Putamen (tissue), 1 donor: ENCODE measurements at regions not wholly inside any gene's neighbourhood (a gene's known extent, or its start where the extent isn't known, plus 50 kb on each side); places are given as distances from the start of the nearest gene placed in this dataset.
A peak's percentile ranks its signal among the peaks of the same experiment; 100 is the strongest.
"Not testable (repeated sequence)": the region's sequence is repeated elsewhere in the genome, so short reads cannot be mapped to it uniquely, and the experiment has no call there.

Experiments
- DNase-seq: peaks from one replicate; pipeline ENCODE4 v3.0.0-alpha.2; 2016; ENCODE audit warnings: low spot score

DNA sequence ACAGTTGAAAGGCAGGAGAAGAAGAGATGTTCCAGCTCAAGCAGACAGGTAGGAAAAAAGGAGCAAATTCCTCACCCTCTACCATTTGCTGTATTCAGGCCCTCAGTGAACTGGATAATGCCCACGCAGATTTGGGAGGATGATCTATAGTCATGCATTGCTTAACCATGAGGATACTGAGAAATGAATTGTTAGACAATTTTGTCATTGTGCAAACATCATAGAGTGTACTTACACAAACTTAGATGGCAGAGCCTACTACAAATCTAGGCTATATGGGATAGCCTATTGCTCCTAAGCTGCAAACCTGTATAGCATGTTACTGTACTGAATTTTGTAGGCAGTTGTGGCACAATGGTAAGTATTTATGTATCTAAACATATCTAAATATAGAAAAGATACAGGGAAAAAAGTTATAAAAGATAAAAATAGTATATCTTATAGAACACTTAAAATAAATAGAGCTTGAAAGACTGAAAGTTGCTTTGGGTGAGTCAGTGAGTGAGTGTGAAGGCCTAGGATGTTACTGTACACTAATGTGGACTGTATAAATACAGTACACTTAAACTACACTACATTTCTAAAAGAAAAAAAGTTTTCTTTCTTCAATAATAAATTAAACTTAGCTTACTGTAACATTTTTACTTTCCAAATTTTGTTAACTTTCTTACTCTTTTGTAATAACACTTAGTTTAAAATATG is 672.3 kb downstream of the UTRN start:
- no peak for DNase-seq

- DNase-seq, result no peak
These were observed 684.0 kb downstream of the UTRN start for GRCh38 chr6:144969154-144969553.

- no peak for DNase-seq
These were observed 684.6 kb downstream of the UTRN start for GRCh38 chr6:144969602-144970272.

DNA sequence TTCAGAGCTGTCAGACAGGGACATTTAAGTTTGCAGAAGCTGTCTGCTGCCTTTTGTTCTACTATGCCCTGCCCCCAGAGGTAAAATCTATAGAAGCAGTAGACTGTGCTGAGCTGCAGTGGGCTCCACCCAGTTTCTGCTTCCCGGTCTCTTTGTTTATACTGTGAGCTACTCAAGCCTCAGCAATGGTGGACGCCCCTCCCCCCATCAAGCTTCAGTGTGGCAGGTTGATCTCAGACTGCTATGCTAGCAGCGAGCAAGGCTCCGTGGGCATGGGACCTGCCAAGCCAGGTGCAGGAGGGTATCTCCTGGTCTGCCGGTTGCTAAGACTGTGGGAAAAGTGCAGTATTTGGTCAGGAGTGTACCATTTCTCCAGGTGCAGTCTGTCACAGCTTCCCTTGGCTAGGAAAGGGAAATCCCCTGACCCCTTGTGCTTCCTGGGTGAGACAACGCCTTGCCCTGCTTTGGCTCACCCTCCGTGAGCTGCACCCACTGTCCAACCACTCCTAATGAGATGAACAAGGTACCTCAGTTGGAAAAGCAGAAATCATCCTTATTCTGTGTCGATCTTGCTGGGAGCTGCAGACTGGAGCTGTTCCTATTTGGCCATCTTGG is 692.2 kb downstream of the UTRN start:
- DNase-seq, result not testable (repeated sequence)

DNA sequence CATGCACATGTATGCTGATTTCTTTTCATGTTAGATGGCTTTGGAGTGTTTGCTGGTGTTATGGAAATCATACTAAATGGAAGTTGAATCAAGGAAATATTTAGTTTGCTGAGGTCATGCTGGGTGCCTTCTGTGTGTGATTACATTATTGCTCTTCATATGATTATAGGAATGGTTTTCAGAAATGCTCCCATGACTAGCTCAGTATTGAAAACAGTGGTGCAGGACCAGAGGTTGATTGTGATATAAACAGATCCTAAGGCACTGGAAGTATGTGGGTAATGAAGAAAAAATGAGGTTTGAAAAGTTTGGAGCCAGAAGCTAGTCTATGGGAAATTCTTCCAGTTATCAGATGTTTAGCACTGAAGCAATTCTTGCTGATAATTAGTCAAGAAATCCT is 693.1 kb downstream of the UTRN start:
- no peak for DNase-seq

DNA sequence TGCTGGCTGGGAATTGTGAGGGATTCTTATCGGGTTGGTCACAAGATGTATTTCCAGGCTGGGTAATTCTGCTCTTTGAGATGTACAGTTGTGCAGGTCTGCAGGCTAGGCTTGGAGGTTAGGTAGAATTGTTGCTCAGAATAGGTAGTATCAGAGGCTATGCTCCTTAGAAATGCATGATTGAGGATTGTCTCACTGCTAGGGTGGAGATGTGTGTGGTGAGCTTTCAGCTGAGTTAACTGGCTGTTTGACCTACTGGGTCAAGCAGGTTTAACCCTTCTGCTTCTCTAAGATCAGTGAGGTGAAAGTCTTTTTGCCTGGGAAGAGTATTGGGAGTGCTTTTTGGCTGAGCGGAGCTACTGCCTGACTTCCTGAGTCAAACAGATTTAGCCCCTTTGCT is 701.1 kb downstream of the UTRN start:
- DNase-seq, result no peak

DNA sequence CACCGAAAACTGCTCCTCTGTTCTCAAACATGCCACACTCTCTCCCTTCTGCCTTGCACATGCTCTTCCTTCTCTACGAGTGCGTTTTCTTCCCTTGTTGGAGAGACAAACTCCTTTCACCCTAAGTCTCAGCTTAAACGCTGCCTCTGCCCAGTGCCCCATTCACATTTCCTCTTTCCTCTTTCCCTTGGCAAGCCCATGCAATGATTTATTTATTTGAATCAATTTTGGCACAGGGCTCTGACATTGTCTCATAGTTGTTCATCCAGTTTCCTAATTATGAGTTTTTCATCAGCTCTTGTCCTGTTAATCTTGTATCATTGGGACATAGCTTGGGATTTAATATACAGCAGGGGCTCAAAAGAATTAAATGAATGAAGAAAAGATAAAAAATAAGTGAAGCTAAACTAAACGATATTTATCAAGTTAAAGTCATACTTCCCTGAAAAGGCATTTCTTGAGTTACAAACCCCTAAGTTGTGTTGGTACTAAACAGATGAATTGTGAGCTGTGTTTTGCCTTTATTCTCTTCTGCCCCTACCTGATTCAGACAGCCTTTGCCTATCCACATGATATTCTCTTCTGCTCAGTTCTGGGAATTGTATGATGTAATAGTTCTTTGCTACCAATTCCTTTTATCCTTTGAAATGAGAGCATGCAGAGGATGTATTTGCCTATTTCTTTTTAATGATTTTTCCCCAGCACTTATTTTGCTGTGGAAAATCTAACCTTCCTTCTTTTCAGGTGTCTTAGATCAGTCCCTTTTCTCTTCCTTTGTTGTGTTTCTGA is 704.4 kb downstream of the UTRN start:
- DNase-seq, result no peak

DNA sequence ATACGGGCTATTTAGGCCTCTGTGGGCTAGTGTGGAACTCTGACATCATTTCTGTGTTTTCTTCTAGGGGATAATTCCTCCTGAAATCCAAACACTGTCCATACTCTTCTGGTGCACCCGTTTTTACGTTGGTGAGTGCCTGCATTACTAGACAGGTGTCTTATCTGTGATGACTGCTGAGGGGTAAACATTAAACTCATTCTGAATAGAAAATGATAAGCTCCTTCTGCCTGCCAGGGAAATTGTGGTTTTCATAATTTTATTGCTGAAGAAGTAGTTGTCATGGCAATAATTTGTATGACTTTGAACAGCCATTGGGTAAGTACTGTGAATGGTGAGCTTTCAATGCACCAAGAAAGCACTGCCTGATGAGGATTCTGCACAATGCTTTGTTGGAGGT is 705.6 kb downstream of the UTRN start:
- DNase-seq, result no peak

GRCh38 chr6:144993870-144994269 is 708.7 kb downstream of the UTRN start:
- no peak for DNase-seq

DNA sequence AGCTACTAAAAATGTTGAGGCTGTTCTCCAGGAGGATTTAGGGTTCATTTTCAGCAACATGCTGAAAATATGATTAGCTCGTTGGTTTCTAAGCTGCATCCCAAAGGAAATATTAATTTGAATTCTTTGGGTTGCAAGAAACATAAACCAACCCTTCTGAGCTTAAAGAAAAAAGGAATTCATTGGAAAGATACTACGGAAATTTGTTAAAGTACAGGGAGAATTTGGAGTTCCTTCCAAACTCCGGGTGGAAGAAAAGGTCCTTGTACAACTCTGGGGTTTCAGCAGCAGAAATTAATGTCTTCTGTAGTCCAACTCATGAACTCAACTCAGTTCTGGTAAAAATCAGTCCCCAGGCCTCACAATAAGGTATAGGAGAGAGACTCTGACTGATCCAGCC is 712.9 kb downstream of the UTRN start:
- no peak for DNase-seq

- DNase-seq, result no peak
These were observed 714.0 kb downstream of the UTRN start for GRCh38 chr6:144999127-144999526.

DNA sequence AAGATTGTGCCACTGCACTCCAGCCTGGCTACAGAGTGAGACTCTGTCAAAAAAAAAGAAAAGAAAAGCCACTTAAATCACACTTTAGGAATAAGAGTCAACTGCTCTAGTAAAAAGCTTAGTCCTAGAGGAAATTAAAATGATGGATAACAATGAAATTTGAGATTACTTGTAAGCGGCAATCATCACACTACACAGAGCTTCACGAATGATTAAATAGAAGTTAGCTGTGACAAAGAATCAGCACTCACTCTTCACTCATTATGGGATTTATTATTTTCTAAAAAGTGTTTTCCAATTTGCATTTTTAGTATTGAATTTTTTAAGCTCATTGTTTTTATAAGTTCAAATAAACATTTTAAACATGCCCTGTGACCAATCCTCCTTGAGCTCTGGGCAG is 718.0 kb downstream of the UTRN start:
- DNase-seq, result no peak

GRCh38 chr6:145006914-145007313 is 721.8 kb downstream of the UTRN start:
- DNase-seq, result no peak

- no peak for DNase-seq
These were observed 723.6 kb downstream of the UTRN start for GRCh38 chr6:145008715-145009114.

GRCh38 chr6:145009711-145010110 is 724.6 kb downstream of the UTRN start:
- DNase-seq, result no peak

DNA sequence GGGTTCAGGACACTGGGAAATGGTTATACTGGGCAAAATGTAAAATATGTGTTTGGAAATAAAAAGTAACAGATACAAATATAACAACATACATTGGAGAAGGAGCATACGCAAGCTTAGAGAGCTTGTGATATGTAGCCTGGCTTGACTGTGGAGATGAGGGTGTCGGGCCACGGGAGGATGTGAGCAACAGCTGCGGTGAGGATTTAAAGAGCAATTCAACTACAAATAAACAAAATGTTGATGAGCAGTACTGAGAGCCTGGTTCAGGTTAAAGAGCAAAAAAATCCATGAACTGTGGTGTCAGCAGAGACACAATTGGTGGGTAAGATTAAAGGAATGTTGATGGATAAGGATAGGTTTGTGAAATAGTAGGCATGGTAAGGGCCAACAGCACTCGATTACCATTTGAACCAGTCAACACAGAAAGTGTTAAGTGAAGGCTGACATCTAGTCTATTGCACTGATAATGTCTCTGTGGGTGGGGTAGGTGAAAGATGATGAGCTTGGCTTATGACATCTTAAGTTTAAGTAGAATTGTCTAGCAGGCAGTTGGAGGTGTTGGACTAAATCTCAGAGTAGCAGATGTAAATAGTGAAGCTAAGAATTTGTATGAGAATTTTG is 723.2 kb downstream of the EPM2A start:
- no peak for DNase-seq

DNA sequence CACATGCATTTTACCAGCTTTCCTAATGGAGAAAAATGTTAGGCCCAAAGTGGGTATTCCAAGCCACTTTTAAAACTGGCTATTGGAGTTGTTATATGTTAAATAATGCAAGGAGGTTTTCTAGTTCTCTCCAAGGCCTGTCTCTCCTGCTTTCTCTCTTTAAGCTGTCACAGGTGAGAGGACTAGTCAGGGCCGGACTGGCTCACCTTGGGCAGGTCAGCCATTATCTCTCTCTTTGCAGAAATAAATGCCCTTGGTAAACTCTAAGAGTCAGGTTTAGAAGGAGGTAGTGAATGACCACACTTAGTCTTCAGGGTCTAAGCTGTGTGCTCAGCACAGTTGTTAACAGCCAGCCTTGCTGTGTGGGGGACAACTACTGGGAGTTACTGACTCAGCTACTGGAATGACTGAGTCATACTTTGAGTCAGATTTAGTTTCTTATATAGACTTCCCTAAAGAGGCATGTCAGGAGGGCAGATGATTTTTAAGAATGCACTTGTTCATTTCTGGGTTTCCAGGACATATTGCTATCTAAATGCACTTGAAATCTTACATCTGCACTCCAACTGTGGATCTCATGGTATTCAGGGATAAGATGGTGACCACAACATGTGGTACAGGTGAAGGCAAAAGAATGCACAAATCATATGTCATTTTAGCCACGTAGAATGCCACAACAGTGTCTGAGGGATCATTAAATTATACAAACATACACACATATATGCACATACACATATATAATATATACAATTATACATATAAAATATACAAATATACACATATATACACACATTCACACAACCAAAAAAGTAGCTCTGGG is 719.4 kb downstream of the EPM2A start:
- DNase-seq, result peak; percentile 11

DNA sequence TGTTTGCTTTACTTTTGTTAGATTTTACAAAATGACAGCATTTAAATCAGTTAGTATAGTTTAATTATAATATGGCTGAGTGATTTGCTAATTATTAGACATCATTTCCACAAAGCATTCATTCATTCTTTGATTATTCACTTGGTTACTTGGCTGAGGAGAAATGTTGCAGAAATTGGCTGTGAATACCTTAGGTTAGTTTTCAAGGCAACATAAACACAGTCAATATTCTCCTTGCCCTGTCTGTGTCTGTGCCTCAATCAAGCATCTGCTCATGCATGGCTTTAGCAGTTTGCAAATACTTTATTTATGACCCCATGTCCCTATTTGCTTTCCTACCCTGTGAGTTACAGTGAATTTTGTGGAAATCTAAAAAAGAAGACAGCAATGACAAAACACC is 718.3 kb downstream of the EPM2A start:
- no peak for DNase-seq

DNA sequence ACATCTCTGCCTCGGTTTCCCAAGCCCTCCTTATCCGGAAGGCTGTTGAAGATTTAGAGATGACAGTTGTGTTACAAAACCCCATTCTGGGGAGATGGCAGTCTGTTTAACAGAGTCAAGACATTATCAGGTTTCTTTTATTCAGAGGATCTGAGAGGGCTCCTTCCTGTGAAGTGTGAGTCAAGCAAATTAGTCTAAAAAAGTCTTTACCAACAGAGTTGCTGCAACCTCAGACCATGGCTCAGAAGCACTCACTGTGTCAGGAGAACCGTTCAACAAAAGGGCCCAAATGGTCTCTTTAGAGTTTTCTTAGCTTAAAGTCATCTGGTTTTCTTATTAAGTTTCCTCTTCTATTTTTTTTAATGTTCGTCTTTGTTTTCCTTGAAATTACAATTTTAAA is 717.8 kb downstream of the EPM2A start:
- DNase-seq, result no peak

GRCh38 chr6:145018027-145018426 is 717.3 kb downstream of the EPM2A start:
- no peak for DNase-seq

DNA sequence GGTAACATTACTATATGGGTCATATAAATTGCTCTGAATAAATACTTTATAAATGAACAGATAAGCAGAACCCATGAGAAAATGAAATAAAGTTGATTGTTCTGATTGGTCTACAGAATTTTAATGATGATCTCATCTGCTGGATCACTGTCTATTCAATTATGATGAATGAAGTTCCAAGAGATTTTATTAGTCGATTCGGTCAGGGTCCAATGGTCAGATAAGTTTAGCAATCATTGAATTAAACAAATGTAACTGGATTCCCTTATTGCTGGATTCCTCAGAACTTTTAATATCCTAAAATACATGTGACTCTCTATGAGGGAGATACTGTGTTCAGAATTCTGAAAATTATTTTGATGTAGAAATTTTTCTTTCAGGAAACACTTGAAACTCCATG is 715.2 kb downstream of the EPM2A start:
- DNase-seq, result no peak
